Astrocyte (in vitro differentiated cells and primary cell): ENCODE measurements at regions not wholly inside any gene's neighbourhood (a gene's known extent, or its start where the extent isn't known, plus 50 kb on each side); places are given as distances from the start of the nearest gene placed in this dataset.

Source experiments
- DNase-seq: peaks from one replicate; pipeline ENCODE4 v3.0.0-alpha.2; 2010; ENCODE audit warnings: low read depth
- FAIRE-seq: peaks from 2 replicates; lab custom pipeline; 2011; peaks lifted over from hg19 to GRCh38; lab: Jason Lieb, UNC
- H2AFZ ChIP-seq: 2 replicates; pipeline ENCODE4 v1.6.0; 2012; ENCODE audit warnings: low read depth, low read length, inconsistent platforms
- H3K27ac ChIP-seq: 2 replicates; pipeline ENCODE4 v1.5.1; 2011; ENCODE audit warnings: low read depth, low read length, inconsistent platforms
- H3K27me3 ChIP-seq: 2 replicates; pipeline ENCODE4 v1.6.0; 2011; ENCODE audit warnings: low read length, inconsistent platforms; ENCODE audit not compliant: insufficient read depth
- H3K36me3 ChIP-seq: 2 replicates; pipeline ENCODE4 v1.5.1; 2011; ENCODE audit warnings: low read length, inconsistent platforms; ENCODE audit not compliant: insufficient read depth
- H3K4me1 ChIP-seq: 2 replicates; pipeline ENCODE4 v1.5.1; 2011; ENCODE audit warnings: low read length, inconsistent platforms; ENCODE audit not compliant: insufficient read depth
- H3K4me2 ChIP-seq: 2 replicates; pipeline ENCODE4 v1.6.0; 2012; ENCODE audit warnings: low read length, inconsistent platforms
- H3K4me3 ChIP-seq: 2 replicates; pipeline ENCODE4 v1.5.1; 2011; ENCODE audit warnings: low read depth, mild to moderate bottlenecking, low read length, inconsistent platforms; ENCODE audit not compliant: insufficient read depth
- H3K79me2 ChIP-seq: 2 replicates; pipeline ENCODE4 v1.6.0; 2012; ENCODE audit warnings: mild to moderate bottlenecking, low read length, inconsistent platforms; ENCODE audit not compliant: insufficient read depth
- H3K9ac ChIP-seq: 2 replicates; pipeline ENCODE4 v1.6.0; 2012; ENCODE audit warnings: mild to moderate bottlenecking, low read length, inconsistent platforms
- H3K9me3 ChIP-seq: 2 replicates; pipeline ENCODE4 v1.5.1; 2012; ENCODE audit warnings: low read depth, mild to moderate bottlenecking, low read length, inconsistent platforms; ENCODE audit not compliant: insufficient read depth
- H4K20me1 ChIP-seq: 2 replicates; pipeline ENCODE4 v1.6.0; 2012; ENCODE audit warnings: low read length, inconsistent platforms; ENCODE audit not compliant: insufficient read depth
- H3K27ac Mint-ChIP-seq: one replicate; pipeline ENCODE4 v1.8.0; 2021; ENCODE audit warnings: mild to moderate bottlenecking, mixed read lengths; ENCODE audit not compliant: unreplicated experiment
- H3K27me3 Mint-ChIP-seq: one replicate; pipeline ENCODE4 v1.8.0; 2021; ENCODE audit warnings: low read depth, mixed read lengths; ENCODE audit not compliant: unreplicated experiment
- H3K36me3 Mint-ChIP-seq: one replicate; pipeline ENCODE4 v1.8.0; 2021; ENCODE audit warnings: low read depth, mixed read lengths; ENCODE audit not compliant: unreplicated experiment
- H3K4me1 Mint-ChIP-seq: one replicate; pipeline ENCODE4 v1.8.0; 2021; ENCODE audit warnings: low read depth, mixed read lengths; ENCODE audit not compliant: unreplicated experiment
- H3K4me3 Mint-ChIP-seq: one replicate; pipeline ENCODE4 v1.8.0; 2021; ENCODE audit warnings: mild to moderate bottlenecking, moderate library complexity, mixed read lengths; ENCODE audit not compliant: unreplicated experiment
- H3K9me3 Mint-ChIP-seq: one replicate; pipeline ENCODE4 v1.8.0; 2021; ENCODE audit warnings: mild to moderate bottlenecking, mixed read lengths; ENCODE audit not compliant: unreplicated experiment
- EZH2 ChIP-seq: IDR thresholded peaks from 2 replicates; pipeline ENCODE4 v1.6.1; 2012; ENCODE audit warnings: mild to moderate bottlenecking, low read length, inconsistent platforms; ENCODE audit not compliant: insufficient read depth
- TF ChIP-seq, protein P1 (sequence below): IDR thresholded peaks from 2 replicates; pipeline ENCODE4 v1.5.1; 2011; ENCODE audit warnings: low read depth, mild to moderate bottlenecking, inconsistent platforms, low read length, moderate library complexity; ENCODE audit not compliant: insufficient read depth

DNA sequence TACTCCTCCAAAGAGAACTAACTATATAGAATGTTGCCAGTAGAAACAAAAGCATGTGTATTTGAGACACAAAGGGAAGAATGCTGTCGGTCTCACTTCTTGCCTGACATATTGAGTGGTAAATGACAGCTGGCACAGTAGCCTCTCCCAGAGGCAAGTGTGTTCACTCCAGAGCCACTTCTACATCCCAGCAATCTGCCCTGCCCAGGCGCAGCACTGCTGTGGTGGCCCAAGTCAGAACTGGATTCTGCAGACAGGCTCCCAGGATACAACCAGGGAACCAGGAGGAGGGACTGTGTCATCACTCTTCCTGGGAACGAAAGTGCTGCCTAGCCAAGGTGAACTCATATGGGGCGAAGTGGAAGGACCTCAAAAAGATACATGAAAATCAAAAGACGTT is 103.2 kb upstream of the ARMC2 start:
- H3K27me3 Mint-ChIP-seq, result peaks cover 2% of the 10 kb centered on the region
- H3K9me3 Mint-ChIP-seq, result peaks cover 2% of the 10 kb centered on the region
- DNase-seq, result no peak
- H2AFZ ChIP-seq, result no peak overlapping the region
- H3K4me3 ChIP-seq, result no peak overlapping the region
- H3K36me3 Mint-ChIP-seq, result no peaks in the 10 kb centered on the region
- H4K20me1 ChIP-seq, result no peaks in the 10 kb centered on the region
- H3K36me3 ChIP-seq, result no peaks in the 10 kb centered on the region
- H3K27ac Mint-ChIP-seq, result no peak overlapping the region
- no peak overlapping the region for H3K4me2 ChIP-seq
- no peak overlapping the region for H3K4me3 Mint-ChIP-seq
- H3K9ac ChIP-seq, result no peak overlapping the region
- peaks cover 2% of the 10 kb centered on the region for H3K4me1 ChIP-seq
- H3K27me3 ChIP-seq, result no peaks in the 10 kb centered on the region
- FAIRE-seq, result no peak
- no peak overlapping the region for H3K27ac ChIP-seq
- TF ChIP-seq, protein P1, sequence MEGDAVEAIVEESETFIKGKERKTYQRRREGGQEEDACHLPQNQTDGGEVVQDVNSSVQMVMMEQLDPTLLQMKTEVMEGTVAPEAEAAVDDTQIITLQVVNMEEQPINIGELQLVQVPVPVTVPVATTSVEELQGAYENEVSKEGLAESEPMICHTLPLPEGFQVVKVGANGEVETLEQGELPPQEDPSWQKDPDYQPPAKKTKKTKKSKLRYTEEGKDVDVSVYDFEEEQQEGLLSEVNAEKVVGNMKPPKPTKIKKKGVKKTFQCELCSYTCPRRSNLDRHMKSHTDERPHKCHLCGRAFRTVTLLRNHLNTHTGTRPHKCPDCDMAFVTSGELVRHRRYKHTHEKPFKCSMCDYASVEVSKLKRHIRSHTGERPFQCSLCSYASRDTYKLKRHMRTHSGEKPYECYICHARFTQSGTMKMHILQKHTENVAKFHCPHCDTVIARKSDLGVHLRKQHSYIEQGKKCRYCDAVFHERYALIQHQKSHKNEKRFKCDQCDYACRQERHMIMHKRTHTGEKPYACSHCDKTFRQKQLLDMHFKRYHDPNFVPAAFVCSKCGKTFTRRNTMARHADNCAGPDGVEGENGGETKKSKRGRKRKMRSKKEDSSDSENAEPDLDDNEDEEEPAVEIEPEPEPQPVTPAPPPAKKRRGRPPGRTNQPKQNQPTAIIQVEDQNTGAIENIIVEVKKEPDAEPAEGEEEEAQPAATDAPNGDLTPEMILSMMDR, result no peak
- TF ChIP-seq EZH2, result no peak
- no peaks in the 10 kb centered on the region for H3K79me2 ChIP-seq
- H3K4me1 Mint-ChIP-seq, result peaks cover 15% of the 10 kb centered on the region
- H3K9me3 ChIP-seq, result no peaks in the 10 kb centered on the region

DNA sequence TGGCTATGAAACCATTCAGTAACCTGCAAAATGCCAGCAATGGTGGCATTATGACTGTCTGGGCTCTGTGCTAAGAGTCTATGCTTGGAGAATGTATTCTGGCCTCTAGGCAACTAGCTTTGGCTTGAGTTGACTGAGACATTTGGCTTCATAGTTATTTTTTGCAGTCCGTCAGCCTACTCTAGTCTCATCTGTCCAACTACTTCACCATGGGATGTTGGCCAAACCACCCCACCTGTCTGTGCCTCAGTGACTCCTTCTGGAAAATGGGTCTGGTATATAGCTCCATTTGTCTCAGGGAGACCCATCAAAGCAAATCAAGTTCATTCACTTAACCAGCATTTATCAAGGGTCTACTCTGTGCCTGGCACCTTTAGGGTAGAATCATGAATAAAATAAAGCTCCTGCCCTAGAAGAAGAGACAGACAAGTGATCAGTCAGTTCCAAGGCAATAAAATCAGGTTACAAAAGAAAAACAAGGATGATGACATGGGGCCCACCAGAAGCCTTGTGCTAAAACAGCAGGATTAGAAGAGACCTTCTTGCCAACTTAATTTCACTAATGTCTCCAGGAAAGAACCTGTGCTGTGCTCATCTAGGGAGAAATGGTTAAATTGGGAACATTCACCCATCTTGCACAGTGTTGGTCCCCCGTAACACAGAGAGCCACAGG is 102.4 kb upstream of the ARMC2 start:
- no peak overlapping the region for H2AFZ ChIP-seq
- no peaks in the 10 kb centered on the region for H3K36me3 ChIP-seq
- H3K4me2 ChIP-seq, result no peak overlapping the region
- no peak for FAIRE-seq
- TF ChIP-seq, protein P1, result no peak
- TF ChIP-seq EZH2, result no peak
- H3K4me1 Mint-ChIP-seq, result peaks cover 15% of the 10 kb centered on the region
- H3K27me3 ChIP-seq, result no peaks in the 10 kb centered on the region
- H3K4me3 Mint-ChIP-seq, result no peak overlapping the region
- H3K9ac ChIP-seq, result no peak overlapping the region
- no peaks in the 10 kb centered on the region for H3K4me1 ChIP-seq
- no peaks in the 10 kb centered on the region for H3K79me2 ChIP-seq
- H3K9me3 ChIP-seq, result no peaks in the 10 kb centered on the region
- H3K36me3 Mint-ChIP-seq, result no peaks in the 10 kb centered on the region
- no peak overlapping the region for H3K27ac Mint-ChIP-seq
- peaks cover 3% of the 10 kb centered on the region for H3K27me3 Mint-ChIP-seq
- no peaks in the 10 kb centered on the region for H4K20me1 ChIP-seq
- no peak overlapping the region for H3K27ac ChIP-seq
- H3K9me3 Mint-ChIP-seq, result peaks cover 2% of the 10 kb centered on the region
- H3K4me3 ChIP-seq, result no peak overlapping the region
- no peak for DNase-seq

DNA sequence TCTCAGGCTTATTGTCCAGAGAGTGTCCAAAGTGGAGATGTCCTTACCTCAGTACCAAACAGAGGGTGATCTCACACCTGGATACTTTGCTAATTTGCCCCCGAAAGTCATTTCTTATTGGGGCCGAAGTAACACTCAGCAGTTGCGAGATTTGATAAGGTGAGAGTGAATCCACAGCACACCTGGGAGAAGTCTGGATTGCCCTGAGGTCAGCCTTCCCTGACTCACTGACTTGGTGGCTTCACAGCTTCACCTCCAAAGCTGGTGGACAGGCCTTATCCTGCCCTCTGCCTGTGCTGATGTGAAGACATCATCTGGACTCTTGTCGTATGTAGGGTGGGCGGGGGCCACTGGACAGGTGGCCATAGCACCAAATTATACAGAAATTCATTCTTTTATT is 101.9 kb upstream of the ARMC2 start:
- Histone ChIP-seq H3K79me2 (no peaks in the 10 kb centered on the region), H3K9ac (no peak overlapping the region), H3K36me3 (no peaks in the 10 kb centered on the region), H3K4me2 (no peak overlapping the region), H3K4me3 (no peak overlapping the region), H2AFZ (no peak overlapping the region), H3K4me1 (no peaks in the 10 kb centered on the region), H3K27ac (no peak overlapping the region), H3K27me3 (no peaks in the 10 kb centered on the region), H3K9me3 (no peaks in the 10 kb centered on the region), H4K20me1 (no peaks in the 10 kb centered on the region)
- no peak overlapping the region for H3K4me3 Mint-ChIP-seq
- peaks cover 2% of the 10 kb centered on the region for H3K9me3 Mint-ChIP-seq
- no peaks in the 10 kb centered on the region for H3K36me3 Mint-ChIP-seq
- peaks cover 13% of the 10 kb centered on the region for H3K4me1 Mint-ChIP-seq
- no peak for DNase-seq
- H3K27me3 Mint-ChIP-seq, result peaks cover 5% of the 10 kb centered on the region
- no peak for FAIRE-seq
- TF ChIP-seq, protein P1, result no peak
- TF ChIP-seq EZH2, result no peak
- H3K27ac Mint-ChIP-seq, result no peak overlapping the region
